ENCODE measurements at regions not wholly inside any gene's neighbourhood (a gene's known extent, or its start where the extent isn't known, plus 50 kb on each side); places are given as distances from the start of the nearest gene placed in this dataset.

DNA sequence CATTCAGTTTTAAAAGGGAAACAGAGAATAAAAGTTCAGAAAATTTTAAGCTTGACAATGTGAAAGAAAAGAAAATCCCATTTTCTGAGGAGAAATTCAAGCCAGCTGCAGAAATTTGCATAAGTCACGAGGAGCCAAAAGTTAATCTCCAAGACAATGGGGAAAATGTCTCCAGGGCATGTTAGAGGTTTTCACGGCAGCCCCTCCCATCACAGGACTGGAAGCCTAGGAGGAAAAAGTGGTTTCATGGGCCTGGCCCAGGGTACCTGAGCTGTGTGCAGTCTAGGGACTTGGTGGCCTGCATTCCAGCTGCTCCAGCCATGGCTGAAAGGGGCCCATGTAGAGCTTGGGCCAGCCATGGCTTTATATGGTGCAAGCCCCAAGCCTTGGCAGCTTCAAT lies 59.6 kb upstream of the NXPH1 start:
- no peak overlapping the region for H3K27ac ChIP-seq
- no peak overlapping the region for H3K4me3 ChIP-seq

GRCh38 chr7:8378349-8379019 lies 54.9 kb upstream of the NXPH1 start:
- Histone ChIP-seq H3K27ac (no peak overlapping the region), H3K4me3 (no peak overlapping the region)

DNA sequence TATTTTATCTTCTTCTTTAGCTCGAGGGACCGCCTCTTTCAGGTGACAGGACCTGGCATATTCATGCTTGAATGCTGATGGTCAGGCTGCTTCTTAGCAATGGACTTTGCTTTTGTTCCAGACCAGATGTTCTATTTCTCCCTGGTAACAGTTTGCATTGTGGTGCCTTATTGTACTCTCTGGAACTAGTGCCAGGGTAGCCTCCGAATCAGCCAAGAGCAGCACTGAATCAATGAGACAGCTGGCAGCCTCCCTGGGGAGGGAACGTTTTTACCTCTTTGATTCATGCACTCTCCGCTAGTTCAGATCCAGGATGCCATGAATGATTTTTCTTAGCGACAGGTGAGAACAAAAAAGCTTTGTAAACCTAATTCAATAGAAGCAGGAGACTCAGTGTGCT lies 54.1 kb upstream of the NXPH1 start:
- Histone ChIP-seq H3K4me3 (no peak overlapping the region), H3K27ac (no peak overlapping the region)

- no peak overlapping the region for H3K27ac ChIP-seq
These were observed 53.3 kb upstream of the NXPH1 start for GRCh38 chr7:8380130-8380529.

DNA sequence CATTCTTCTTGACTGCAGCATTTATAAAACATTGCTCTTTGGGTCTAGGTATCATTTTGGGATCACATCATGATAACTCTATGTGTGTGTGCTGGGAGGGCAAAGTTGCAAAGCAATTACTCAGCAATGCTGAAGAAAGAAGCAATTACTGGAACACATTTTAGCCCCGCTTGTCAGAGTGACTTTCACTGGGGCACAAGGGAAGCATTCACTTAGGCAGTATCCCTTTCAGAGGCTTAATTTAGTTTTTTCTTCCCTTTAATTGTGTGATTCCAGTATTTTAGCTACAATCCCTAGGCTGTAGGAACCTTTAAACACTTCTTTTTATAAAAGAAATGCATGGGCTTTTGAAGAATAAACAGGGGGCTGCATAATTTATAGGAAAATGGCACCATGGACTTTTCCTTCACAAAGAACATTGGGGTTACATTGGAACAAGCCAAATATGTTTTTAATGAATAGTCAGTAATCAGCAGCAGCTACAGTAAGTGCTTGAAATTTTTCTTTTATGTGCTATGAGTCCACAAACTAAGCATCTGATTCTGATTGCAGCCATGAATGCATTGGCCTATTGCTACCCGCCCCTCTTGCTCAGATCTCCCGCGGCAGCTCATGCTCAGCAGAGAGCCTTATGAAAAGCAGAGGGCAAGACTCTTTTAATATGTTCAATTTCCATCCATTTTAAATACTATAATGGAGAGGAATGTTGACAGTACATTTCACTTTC lies 51.2 kb upstream of the NXPH1 start:
- H3K27ac ChIP-seq, result no peak overlapping the region

More at GRCh38 chr7:8380130-8380529, 53.3 kb upstream of the NXPH1 start:
- no peak overlapping the region for H3K4me3 ChIP-seq

More for the DNA sequence above, 51.2 kb upstream of the NXPH1 start:
- H3K4me3 ChIP-seq, result no peak overlapping the region
